Prostate gland (tissue), 2 donors: ENCODE measurements at regions not wholly inside any gene's neighbourhood (a gene's known extent, or its start where the extent isn't known, plus 50 kb on each side); places are given as distances from the start of the nearest gene placed in this dataset.

Experiments
- DNase-seq: peaks from one replicate; pipeline ENCODE4 v3.0.0-alpha.2; 2019; ENCODE audit warnings: low spot score
- H3K27ac ChIP-seq, 2 donors: fragments of 200-600 bp; sonication (generic); 2 replicates each; pipeline ENCODE4 v1.5.1; 2017 to 2019
- H3K27me3 ChIP-seq: fragments of 200-600 bp; sonication (generic); replicated peaks from 2 replicates; pipeline ENCODE4 v1.5.1; 2019; ENCODE audit not compliant: insufficient read depth
- H3K36me3 ChIP-seq, 2 donors: fragments of 200-600 bp; sonication (generic); 1 replicate in 1 of 2; 2 replicates in 1 of 2; pipeline versions ENCODE4 v1.5.1 to v1.8.1; 2017 to 2019
- H3K4me1 ChIP-seq: fragments of 200-600 bp; sonication (generic); replicated peaks from 2 replicates; pipeline ENCODE4 v1.5.1; 2019
- H3K4me3 ChIP-seq, 2 donors: fragments of 200-600 bp; sonication (generic); 2 replicates each; pipeline ENCODE4 v1.5.1; 2017 to 2019
- H3K9me3 ChIP-seq: fragments of 200-600 bp; sonication (generic); 2 replicates; pipeline ENCODE4 v1.5.1; 2017
- CTCF ChIP-seq, 4 experiments: fragments of 200-600 bp in 2 of 4; fragments of 450-650 bp in 2 of 4; sonication (generic) in 2 of 4; IDR thresholded peaks; 1 replicate in 3 of 4; 2 replicates in 1 of 4; pipeline ENCODE4 v1.5.1; 2016 to 2019; ENCODE audit warnings: antibody characterized with exemption in 4 of 4, mild to moderate bottlenecking in 2 of 4, moderate library complexity in 2 of 4
- POLR2A ChIP-seq: fragments of 450-650 bp; IDR thresholded peaks from one replicate; pipeline ENCODE4 v1.6.1; 2016; ENCODE audit warnings: antibody characterized with exemption, mild to moderate bottlenecking
- POLR2AphosphoS5 ChIP-seq: sonication (generic); formaldehyde crosslinking; IDR thresholded peaks from one replicate; pipeline ENCODE4 v1.6.1; 2017; ENCODE audit warnings: antibody characterized with exemption
- WGBS: methylation state at CpG from one replicate; pipeline ENCODE4 v1.1.5; 2018; 5-methylcytosine and 5-hydroxymethylcytosine counted together
- intact Hi-C: fragments of 100-400 bp; cut with DNase I; formaldehyde crosslinking; loops from one replicate; pipeline ENCODE4 v1.14.2; 2022

GRCh38 chr7:18210788-18211187, 183.1 kb upstream of the PRPS1L1 start:
- H3K27me3 ChIP-seq = no peaks in the 10 kb centered on the region
- TF ChIP-seq CTCF (IDR thresholded peaks at IDR 0.05) = no peak
- no peak for TF ChIP-seq POLR2AphosphoS5
- no peak for TF ChIP-seq POLR2A
- DNase-seq = no peak
- no peak overlapping the region for H3K27ac ChIP-seq
- intact Hi-C loops = no loop called here
- H3K4me1 ChIP-seq = no peaks in the 10 kb centered on the region
- no peak overlapping the region for H3K4me3 ChIP-seq
- 63% methylated on average over 3 of the region's 3 CpGs for WGBS
- H3K9me3 ChIP-seq = no peaks in the 10 kb centered on the region
- H3K36me3 ChIP-seq = no peaks in the 10 kb centered on the region

GRCh38 chr7:18212308-18212707, 184.7 kb upstream of the PRPS1L1 start:
- intact Hi-C loops = no loop called here
- Histone ChIP-seq H3K36me3 (no peaks in the 10 kb centered on the region), H3K27me3 (no peaks in the 10 kb centered on the region), H3K9me3 (no peaks in the 10 kb centered on the region), H3K4me3 (no peak overlapping the region), H3K27ac (no peak overlapping the region), H3K4me1 (no peaks in the 10 kb centered on the region)
- no peak for DNase-seq
- no peak for TF ChIP-seq POLR2A
- no peak for TF ChIP-seq CTCF (IDR thresholded peaks at IDR 0.05)
- no peak for TF ChIP-seq POLR2AphosphoS5
- 71% methylated on average over 3 of the region's 3 CpGs for WGBS

- H3K4me1 ChIP-seq = no peaks in the 10 kb centered on the region
- no peaks in the 10 kb centered on the region for H3K27me3 ChIP-seq
- H3K4me3 ChIP-seq = no peak overlapping the region
- H3K27ac ChIP-seq = no peak overlapping the region
- no peaks in the 10 kb centered on the region for H3K36me3 ChIP-seq
- no peak for TF ChIP-seq POLR2A
- peak; percentile 40 for TF ChIP-seq POLR2AphosphoS5
- no peak for TF ChIP-seq CTCF (IDR thresholded peaks at IDR 0.05)
- H3K9me3 ChIP-seq = no peaks in the 10 kb centered on the region
- intact Hi-C loops = no loop called here
- no peak for DNase-seq
- 63% methylated on average over 1 of the region's 1 CpG for WGBS
Measured at GRCh38 chr7:18212758-18213157, 185.1 kb upstream of the PRPS1L1 start.

- Histone ChIP-seq H3K4me3 (no peak overlapping the region), H3K36me3 (no peaks in the 10 kb centered on the region), H3K27me3 (no peaks in the 10 kb centered on the region), H3K27ac (no peak overlapping the region), H3K9me3 (no peaks in the 10 kb centered on the region), H3K4me1 (no peaks in the 10 kb centered on the region)
- 78% methylated on average over 1 of the region's 1 CpG for WGBS
- intact Hi-C loops = no loop called here
- TF ChIP-seq POLR2A (no peak), CTCF (IDR thresholded peaks at IDR 0.05) (no peak), POLR2AphosphoS5 (no peak)
- DNase-seq = no peak
Measured at GRCh38 chr7:18213652-18214051, 186.0 kb upstream of the PRPS1L1 start.

- DNase-seq = no peak
- H3K27ac ChIP-seq = no peak overlapping the region
- no peaks in the 10 kb centered on the region for H3K9me3 ChIP-seq
- intact Hi-C loops = no loop called here
- no peaks in the 10 kb centered on the region for H3K4me1 ChIP-seq
- no peaks in the 10 kb centered on the region for H3K27me3 ChIP-seq
- TF ChIP-seq POLR2A = no peak
- TF ChIP-seq CTCF (IDR thresholded peaks at IDR 0.05) = no peak
- no peak for TF ChIP-seq POLR2AphosphoS5
- WGBS = 91% methylated on average over 2 of the region's 2 CpGs
- no peaks in the 10 kb centered on the region for H3K36me3 ChIP-seq
- no peak overlapping the region for H3K4me3 ChIP-seq
Measured at GRCh38 chr7:18216270-18216669, 188.6 kb upstream of the PRPS1L1 start.
